ENCODE measurements at regions not wholly inside any gene's neighbourhood (a gene's known extent, or its start where the extent isn't known, plus 50 kb on each side); places are given as distances from the start of the nearest gene placed in this dataset.

- TF ChIP-seq SUZ12 (IDR thresholded peaks at IDR 0.05; ENCODE audit: extremely low read depth, insufficient read depth, insufficient read length) (no peak), YY1 (IDR thresholded peaks at IDR 0.05; ENCODE audit: insufficient read depth, insufficient read length) (no peak)
These were observed 177.9 kb downstream of the CETN3 start for GRCh38 chr5:90231688-90232087.

Data from NT2/D1 (cell line).